Epithelial cell of proximal tubule (primary cell): ENCODE measurements at regions not wholly inside any gene's neighbourhood (a gene's known extent, or its start where the extent isn't known, plus 50 kb on each side); places are given as distances from the start of the nearest gene placed in this dataset.

Experiments
- DNase-seq: peaks from one replicate; pipeline ENCODE4 v3.0.0-alpha.2; 2011; ENCODE audit warnings: low read depth
- H3K4me3 ChIP-seq: 2 replicates; pipeline ENCODE4 v1.5.1; 2011; ENCODE audit warnings: low read depth, mild to moderate bottlenecking, low read length
- TF ChIP-seq, protein P1 (sequence below): conservative IDR thresholded peaks from 2 replicates; pipeline ENCODE4 v1.5.1; 2012; ENCODE audit warnings: low read depth, mild to moderate bottlenecking, low read length

GRCh38 chr3:24046214-24046613 lies 101.1 kb downstream of the NR1D2 start:
- TF ChIP-seq, protein P1, sequence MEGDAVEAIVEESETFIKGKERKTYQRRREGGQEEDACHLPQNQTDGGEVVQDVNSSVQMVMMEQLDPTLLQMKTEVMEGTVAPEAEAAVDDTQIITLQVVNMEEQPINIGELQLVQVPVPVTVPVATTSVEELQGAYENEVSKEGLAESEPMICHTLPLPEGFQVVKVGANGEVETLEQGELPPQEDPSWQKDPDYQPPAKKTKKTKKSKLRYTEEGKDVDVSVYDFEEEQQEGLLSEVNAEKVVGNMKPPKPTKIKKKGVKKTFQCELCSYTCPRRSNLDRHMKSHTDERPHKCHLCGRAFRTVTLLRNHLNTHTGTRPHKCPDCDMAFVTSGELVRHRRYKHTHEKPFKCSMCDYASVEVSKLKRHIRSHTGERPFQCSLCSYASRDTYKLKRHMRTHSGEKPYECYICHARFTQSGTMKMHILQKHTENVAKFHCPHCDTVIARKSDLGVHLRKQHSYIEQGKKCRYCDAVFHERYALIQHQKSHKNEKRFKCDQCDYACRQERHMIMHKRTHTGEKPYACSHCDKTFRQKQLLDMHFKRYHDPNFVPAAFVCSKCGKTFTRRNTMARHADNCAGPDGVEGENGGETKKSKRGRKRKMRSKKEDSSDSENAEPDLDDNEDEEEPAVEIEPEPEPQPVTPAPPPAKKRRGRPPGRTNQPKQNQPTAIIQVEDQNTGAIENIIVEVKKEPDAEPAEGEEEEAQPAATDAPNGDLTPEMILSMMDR, result no peak
- no peak overlapping the region for H3K4me3 ChIP-seq
- DNase-seq, result peak; percentile 32

DNA sequence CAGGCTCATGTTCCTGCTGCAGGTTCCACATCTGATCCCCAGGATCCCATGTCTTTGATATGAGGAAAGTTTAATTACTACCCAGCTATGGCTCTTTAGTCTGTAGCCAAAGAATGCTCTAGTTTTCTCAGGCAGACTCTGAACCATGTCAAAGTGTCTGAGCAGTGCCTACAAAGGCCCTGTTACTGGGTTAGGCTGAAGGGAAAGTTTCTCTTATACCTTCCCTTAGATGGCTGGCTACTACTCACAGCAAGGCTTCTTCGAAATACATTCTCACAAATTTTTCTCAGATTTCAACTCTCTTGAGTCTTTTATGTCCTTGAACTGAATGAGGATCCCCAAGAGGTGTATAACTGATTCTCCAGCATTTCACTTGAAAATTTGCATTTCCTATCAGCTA lies 102.4 kb downstream of the NR1D2 start:
- H3K4me3 ChIP-seq, result no peak overlapping the region
- TF ChIP-seq, protein P1, result no peak
- no peak for DNase-seq

DNA sequence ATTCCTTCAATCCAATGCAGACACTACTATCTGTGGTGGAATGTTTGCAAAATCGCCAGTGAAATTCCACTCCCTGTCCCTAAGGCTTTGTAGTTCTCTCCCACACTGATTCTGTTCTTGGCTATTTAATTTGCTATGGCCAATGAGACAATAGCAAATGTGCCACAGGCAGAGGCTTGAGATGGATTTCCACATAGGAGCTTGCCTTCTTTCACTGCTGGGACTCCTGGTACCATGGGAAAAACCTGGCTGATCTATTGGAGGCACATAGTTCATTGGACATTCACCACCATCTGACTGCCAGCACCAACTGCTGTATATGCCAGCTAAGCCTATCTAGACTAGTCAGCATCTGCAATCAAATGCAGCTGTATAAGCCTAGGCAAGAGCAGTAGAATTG lies 103.8 kb downstream of the NR1D2 start:
- TF ChIP-seq, protein P1, result no peak
- no peak overlapping the region for H3K4me3 ChIP-seq
- no peak for DNase-seq

GRCh38 chr3:24052446-24052845 lies 107.4 kb downstream of the NR1D2 start:
- no peak for DNase-seq
- no peak overlapping the region for H3K4me3 ChIP-seq
- TF ChIP-seq, protein P1, result no peak

- H3K4me3 ChIP-seq, result no peak overlapping the region
- TF ChIP-seq, protein P1, result no peak
- DNase-seq, result no peak
Measured at GRCh38 chr3:24058940-24059705, 114.0 kb downstream of the NR1D2 start.

DNA sequence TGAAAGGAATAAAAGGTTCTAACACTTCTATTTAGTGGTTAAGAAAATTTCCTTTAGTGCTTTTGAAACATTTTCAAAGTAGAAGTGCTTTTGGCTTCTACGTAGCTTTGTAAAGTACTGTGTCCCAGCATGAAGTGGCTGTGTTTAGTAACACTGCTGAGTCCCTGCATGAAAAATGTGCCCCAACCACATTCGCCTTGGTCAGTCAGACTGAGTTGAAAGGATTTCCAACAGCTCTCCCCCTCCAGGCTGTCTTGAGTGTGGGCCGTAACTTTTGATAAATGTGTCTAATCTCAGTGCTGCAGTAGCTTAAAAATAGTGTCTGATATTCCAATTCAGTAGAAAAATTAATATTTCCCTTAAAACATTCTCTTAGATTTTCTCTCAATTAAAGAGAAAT lies 115.0 kb downstream of the NR1D2 start:
- no peak for DNase-seq
- TF ChIP-seq, protein P1, result no peak
- no peak overlapping the region for H3K4me3 ChIP-seq

DNA sequence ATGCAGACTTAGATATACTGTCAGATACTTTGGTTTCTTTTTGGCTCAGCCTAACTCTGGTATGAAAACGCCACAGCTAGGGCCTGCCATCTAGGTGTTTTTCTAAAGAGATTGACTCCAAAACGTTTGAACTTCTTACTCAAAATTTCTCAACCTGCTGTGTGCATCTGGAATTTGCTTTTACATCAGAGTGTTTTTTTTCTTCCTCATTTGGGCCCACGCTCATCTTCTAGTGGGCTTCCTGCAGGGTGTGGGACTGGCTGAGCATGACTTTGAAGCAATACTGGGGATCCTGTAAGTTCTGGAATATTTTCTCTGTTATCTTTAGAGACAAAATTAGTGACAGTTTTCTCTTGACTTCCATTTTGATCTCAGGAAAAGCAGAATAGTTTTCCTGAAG lies 117.8 kb downstream of the NR1D2 start:
- no peak for DNase-seq
- H3K4me3 ChIP-seq, result no peak overlapping the region
- TF ChIP-seq, protein P1, result no peak
